Ovary (tissue), 3 donors: ENCODE measurements at regions not wholly inside any gene's neighbourhood (a gene's known extent, or its start where the extent isn't known, plus 50 kb on each side); places are given as distances from the start of the nearest gene placed in this dataset.

Experiments
- POLR2A ChIP-seq: fragments of 450-650 bp; IDR thresholded peaks from one replicate; pipeline ENCODE4 v1.6.1; 2017; ENCODE audit warnings: antibody characterized with exemption, mild to moderate bottlenecking, moderate library complexity
- TF ChIP-seq, protein P1 (sequence below), 3 donors: fragments of 450-650 bp in 2 of 3; fragments of 200-600 bp in 1 of 3; IDR thresholded peaks; one replicate each; pipeline versions ENCODE4 v1.5.1 to v1.8.0; 2016 to 2022; ENCODE audit warnings: antibody characterized with exemption in 3 of 3, mild to moderate bottlenecking in 1 of 3
- donor health status: DM: no; HTN: no; CAD: no.

- TF ChIP-seq, protein P1, sequence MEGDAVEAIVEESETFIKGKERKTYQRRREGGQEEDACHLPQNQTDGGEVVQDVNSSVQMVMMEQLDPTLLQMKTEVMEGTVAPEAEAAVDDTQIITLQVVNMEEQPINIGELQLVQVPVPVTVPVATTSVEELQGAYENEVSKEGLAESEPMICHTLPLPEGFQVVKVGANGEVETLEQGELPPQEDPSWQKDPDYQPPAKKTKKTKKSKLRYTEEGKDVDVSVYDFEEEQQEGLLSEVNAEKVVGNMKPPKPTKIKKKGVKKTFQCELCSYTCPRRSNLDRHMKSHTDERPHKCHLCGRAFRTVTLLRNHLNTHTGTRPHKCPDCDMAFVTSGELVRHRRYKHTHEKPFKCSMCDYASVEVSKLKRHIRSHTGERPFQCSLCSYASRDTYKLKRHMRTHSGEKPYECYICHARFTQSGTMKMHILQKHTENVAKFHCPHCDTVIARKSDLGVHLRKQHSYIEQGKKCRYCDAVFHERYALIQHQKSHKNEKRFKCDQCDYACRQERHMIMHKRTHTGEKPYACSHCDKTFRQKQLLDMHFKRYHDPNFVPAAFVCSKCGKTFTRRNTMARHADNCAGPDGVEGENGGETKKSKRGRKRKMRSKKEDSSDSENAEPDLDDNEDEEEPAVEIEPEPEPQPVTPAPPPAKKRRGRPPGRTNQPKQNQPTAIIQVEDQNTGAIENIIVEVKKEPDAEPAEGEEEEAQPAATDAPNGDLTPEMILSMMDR (IDR thresholded peaks at IDR 0.05), result no peak
- no peak for TF ChIP-seq POLR2A
Observed at GRCh38 chr2:42934580-42935186, 142.3 kb upstream of the HAAO start.
